ENCODE measurements at regions not wholly inside any gene's neighbourhood (a gene's known extent, or its start where the extent isn't known, plus 50 kb on each side); places are given as distances from the start of the nearest gene placed in this dataset.

GRCh38 chr12:43015090-43015737 is 425.7 kb upstream of the PRICKLE1 start:
- in situ Hi-C loops (cut with MboI) = no loop called here
- DNase-seq (ENCODE audit: low read depth, low spot score) (no peak), FAIRE-seq (no peak), ATAC-seq (no peak)
- Histone ChIP-seq H3K27me3 (replicated peaks in 1 of 2; ENCODE audit: control insufficient read depth in 2 of 2, insufficient read depth in 2 of 2, low read length in 1 of 2) (no peaks in the 10 kb centered on the region), H3K27ac (ENCODE audit: control insufficient read depth, insufficient read depth) (no peak overlapping the region), H3K9me3 (replicated peaks; ENCODE audit: control insufficient read depth, insufficient read depth, low read length) (no peaks in the 10 kb centered on the region), H3K79me2 (ENCODE audit: control insufficient read depth, insufficient read depth, low read length) (no peaks in the 10 kb centered on the region), H3K4me3 (no peak overlapping the region), H2AFZ (ENCODE audit: control insufficient read depth, low read depth, low read length) (no peak overlapping the region), H4K20me1 (ENCODE audit: control insufficient read depth, insufficient read depth) (no peaks in the 10 kb centered on the region), H3K4me2 (ENCODE audit: control insufficient read depth, insufficient read depth) (no peak overlapping the region), H3K4me1 (ENCODE audit: control insufficient read depth, insufficient read depth, low read length) (no peaks in the 10 kb centered on the region), H3K9ac (ENCODE audit: control insufficient read depth, insufficient read depth, low read length) (no peak overlapping the region), H3K36me3 (ENCODE audit: control insufficient read depth in 2 of 2, insufficient read depth in 2 of 2, low read length in 1 of 2) (no peaks in the 10 kb centered on the region)
- WGBS (ENCODE audit: insufficient coverage, insufficient replicate concordance, low lambda C conversion rate, missing lambda C conversion rate) = 24% methylated on average over 4 of the region's 4 CpGs
- ChIA-PET SMC1A (ENCODE audit: uncharacterized antibody, unreplicated experiment) (interaction anchor here (1.1 kb wide), 1 partner anchor 10 kb away, joined by 3 read pairs; no protein-coding TSS in a partner anchor), RAD21 (ENCODE audit: unreplicated experiment) (no interaction called here), CTCF (no interaction called here), POLR2A (no interaction called here)
- BruUV-seq (replicated peaks) = no TSS peak
- TF ChIP-seq FOS (IDR thresholded peaks at IDR 0.05; ENCODE audit: borderline replicate concordance, extremely low read depth, insufficient read length) (no peak), ZNF622 (IDR thresholded peaks at IDR 0.05) (no peak), USF1 (IDR thresholded peaks at IDR 0.05; ENCODE audit: borderline replicate concordance, extremely low read length, insufficient read depth, low read depth, low read length) (no peak), TCF3 (IDR thresholded peaks at IDR 0.05; ENCODE audit: borderline replicate concordance, insufficient read depth, low read depth, low read length) (no peak), BHLHE40 (IDR thresholded peaks at IDR 0.05; ENCODE audit: borderline replicate concordance in 1 of 2, low read depth in 2 of 2, low read length in 1 of 2) (no peak), MAX (IDR thresholded peaks at IDR 0.05; ENCODE audit: low read depth, low read length) (no peak), EZH2 (IDR thresholded peaks at IDR 0.05; ENCODE audit: borderline replicate concordance, control insufficient read depth, low read depth, low read length) (no peak), NRF1 (conservative IDR thresholded peaks at IDR 0.05; ENCODE audit: low read depth, low read length) (no peak), STAT1 (conservative IDR thresholded peaks at IDR 0.05) (no peak), FOXK2 (IDR thresholded peaks at IDR 0.05) (no peak), POU2F2 (IDR thresholded peaks at IDR 0.05; ENCODE audit: borderline replicate concordance, low read depth, low read length) (no peak), HCFC1 (IDR thresholded peaks at IDR 0.05; ENCODE audit: low read length) (no peak), SUPT20H (IDR thresholded peaks at IDR 0.05; ENCODE audit: borderline replicate concordance, control insufficient read depth, low read depth, low read length) (no peak), YBX1 (IDR thresholded peaks at IDR 0.05) (no peak), MYB (IDR thresholded peaks at IDR 0.05; ENCODE audit: borderline replicate concordance, low read depth, low read length) (no peak), SREBF1 (IDR thresholded peaks at IDR 0.05; ENCODE audit: low read length) (no peak), NFYA (IDR thresholded peaks at IDR 0.05; ENCODE audit: borderline replicate concordance, low read depth, low read length) (no peak)
- TF ChIP-seq, protein P1, sequence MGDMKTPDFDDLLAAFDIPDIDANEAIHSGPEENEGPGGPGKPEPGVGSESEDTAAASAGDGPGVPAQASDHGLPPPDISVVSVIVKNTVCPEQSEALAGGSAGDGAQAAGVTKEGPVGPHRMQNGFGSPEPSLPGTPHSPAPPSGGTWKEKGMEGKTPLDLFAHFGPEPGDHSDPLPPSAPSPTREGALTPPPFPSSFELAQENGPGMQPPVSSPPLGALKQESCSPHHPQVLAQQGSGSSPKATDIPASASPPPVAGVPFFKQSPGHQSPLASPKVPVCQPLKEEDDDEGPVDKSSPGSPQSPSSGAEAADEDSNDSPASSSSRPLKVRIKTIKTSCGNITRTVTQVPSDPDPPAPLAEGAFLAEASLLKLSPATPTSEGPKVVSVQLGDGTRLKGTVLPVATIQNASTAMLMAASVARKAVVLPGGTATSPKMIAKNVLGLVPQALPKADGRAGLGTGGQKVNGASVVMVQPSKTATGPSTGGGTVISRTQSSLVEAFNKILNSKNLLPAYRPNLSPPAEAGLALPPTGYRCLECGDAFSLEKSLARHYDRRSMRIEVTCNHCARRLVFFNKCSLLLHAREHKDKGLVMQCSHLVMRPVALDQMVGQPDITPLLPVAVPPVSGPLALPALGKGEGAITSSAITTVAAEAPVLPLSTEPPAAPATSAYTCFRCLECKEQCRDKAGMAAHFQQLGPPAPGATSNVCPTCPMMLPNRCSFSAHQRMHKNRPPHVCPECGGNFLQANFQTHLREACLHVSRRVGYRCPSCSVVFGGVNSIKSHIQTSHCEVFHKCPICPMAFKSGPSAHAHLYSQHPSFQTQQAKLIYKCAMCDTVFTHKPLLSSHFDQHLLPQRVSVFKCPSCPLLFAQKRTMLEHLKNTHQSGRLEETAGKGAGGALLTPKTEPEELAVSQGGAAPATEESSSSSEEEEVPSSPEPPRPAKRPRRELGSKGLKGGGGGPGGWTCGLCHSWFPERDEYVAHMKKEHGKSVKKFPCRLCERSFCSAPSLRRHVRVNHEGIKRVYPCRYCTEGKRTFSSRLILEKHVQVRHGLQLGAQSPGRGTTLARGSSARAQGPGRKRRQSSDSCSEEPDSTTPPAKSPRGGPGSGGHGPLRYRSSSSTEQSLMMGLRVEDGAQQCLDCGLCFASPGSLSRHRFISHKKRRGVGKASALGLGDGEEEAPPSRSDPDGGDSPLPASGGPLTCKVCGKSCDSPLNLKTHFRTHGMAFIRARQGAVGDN (IDR thresholded peaks at IDR 0.05) = no peak
- TF ChIP-seq, protein P2, sequence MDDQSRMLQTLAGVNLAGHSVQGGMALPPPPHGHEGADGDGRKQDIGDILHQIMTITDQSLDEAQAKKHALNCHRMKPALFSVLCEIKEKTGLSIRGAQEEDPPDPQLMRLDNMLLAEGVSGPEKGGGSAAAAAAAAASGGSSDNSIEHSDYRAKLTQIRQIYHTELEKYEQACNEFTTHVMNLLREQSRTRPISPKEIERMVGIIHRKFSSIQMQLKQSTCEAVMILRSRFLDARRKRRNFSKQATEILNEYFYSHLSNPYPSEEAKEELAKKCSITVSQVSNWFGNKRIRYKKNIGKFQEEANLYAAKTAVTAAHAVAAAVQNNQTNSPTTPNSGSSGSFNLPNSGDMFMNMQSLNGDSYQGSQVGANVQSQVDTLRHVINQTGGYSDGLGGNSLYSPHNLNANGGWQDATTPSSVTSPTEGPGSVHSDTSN (IDR thresholded peaks at IDR 0.05; ENCODE audit: insufficient replicate concordance, low read depth, low read length) = no peak
- intact Hi-C loops (cut with micrococcal nuclease; ENCODE audit: unreplicated experiment) = no loop called here

Data from GM12878 (cell line).